ENCODE measurements at regions not wholly inside any gene's neighbourhood (a gene's known extent, or its start where the extent isn't known, plus 50 kb on each side); places are given as distances from the start of the nearest gene placed in this dataset.

DNA sequence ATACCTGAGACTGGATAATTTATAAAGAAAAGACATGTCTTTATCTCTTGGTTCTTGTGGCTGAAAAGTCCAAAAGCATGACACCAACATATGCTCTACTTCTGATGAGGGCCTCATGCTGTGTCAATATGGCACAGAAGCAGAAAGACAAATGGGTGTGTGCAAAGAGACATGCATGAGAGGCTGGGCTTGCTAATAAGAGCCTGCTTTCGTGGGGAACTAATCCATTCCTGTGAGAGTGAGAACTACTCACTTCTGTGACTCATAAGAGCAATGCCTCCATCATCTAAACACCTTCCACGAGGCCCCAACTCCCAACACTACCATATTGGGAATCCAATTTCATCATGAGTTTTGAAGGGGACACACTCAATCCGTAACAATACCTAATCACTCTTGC, 340.0 kb upstream of the DUSP10 start:
- Mint-ChIP-seq H3K4me1 (ENCODE audit: low read depth, unreplicated experiment) (no peaks in the 10 kb centered on the region), H3K27me3 (ENCODE audit: unreplicated experiment) (no peaks in the 10 kb centered on the region), H3K9me3 (ENCODE audit: low read depth, unreplicated experiment) (peaks cover 12% of the 10 kb centered on the region), H3K27ac (ENCODE audit: unreplicated experiment) (no peak overlapping the region), H3K36me3 (ENCODE audit: insufficient read depth, unreplicated experiment) (no peaks in the 10 kb centered on the region), H3K4me3 (ENCODE audit: low read depth, unreplicated experiment) (no peak overlapping the region)
- TF ChIP-seq, protein P1, sequence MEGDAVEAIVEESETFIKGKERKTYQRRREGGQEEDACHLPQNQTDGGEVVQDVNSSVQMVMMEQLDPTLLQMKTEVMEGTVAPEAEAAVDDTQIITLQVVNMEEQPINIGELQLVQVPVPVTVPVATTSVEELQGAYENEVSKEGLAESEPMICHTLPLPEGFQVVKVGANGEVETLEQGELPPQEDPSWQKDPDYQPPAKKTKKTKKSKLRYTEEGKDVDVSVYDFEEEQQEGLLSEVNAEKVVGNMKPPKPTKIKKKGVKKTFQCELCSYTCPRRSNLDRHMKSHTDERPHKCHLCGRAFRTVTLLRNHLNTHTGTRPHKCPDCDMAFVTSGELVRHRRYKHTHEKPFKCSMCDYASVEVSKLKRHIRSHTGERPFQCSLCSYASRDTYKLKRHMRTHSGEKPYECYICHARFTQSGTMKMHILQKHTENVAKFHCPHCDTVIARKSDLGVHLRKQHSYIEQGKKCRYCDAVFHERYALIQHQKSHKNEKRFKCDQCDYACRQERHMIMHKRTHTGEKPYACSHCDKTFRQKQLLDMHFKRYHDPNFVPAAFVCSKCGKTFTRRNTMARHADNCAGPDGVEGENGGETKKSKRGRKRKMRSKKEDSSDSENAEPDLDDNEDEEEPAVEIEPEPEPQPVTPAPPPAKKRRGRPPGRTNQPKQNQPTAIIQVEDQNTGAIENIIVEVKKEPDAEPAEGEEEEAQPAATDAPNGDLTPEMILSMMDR (IDR thresholded peaks at IDR 0.05; ENCODE audit: unreplicated experiment): no peak
- intact Hi-C loops (cut with micrococcal nuclease; ENCODE audit: unreplicated experiment): no loop called here
- no peak for DNase-seq
- CTCF ChIA-PET: no interaction called here
- BruUV-seq (replicated peaks): no TSS peak

DNA sequence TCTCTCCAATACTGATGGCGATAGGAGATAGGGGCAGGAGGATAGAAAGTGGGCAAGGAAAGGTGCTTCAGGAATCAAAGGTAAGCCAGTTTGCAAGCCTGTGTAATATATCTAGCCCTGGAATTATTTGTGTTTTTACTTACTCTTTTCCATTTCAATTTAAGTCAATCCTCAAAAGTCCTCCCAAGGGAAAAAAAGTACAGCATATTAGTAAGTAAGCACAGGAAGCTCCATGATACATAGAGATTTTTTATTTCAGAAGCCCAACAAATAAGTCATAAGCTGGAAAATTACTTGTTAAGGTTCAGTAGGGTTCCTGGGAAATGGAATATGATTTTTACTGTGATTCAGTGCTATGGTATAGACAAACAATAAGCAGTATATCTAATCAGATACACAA, 337.7 kb upstream of the DUSP10 start:
- H3K36me3 Mint-ChIP-seq (ENCODE audit: insufficient read depth, unreplicated experiment): no peaks in the 10 kb centered on the region
- CTCF ChIA-PET: no interaction called here

DNA sequence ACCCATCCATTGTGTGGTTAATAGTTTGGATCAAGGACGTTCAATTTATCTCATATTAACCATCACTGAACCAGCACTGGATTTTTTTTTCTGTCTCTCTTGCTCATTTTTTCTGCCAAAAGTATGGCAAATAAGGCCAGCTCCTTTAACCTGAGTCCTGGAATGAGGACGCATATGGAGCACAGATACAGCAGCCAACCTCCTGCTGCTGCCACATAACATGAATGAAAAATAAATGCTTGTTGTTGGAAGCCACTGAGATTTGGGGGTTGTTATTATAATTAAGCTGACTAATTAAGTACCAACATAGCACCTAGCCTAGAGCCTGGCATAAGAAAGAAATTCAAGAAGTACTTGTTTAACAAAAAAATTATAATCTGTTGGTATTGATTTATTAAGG, 335.3 kb upstream of the DUSP10 start:
- Mint-ChIP-seq H3K4me3 (ENCODE audit: low read depth, unreplicated experiment) (no peak overlapping the region), H3K27ac (ENCODE audit: unreplicated experiment) (no peak overlapping the region), H3K4me1 (ENCODE audit: low read depth, unreplicated experiment) (no peaks in the 10 kb centered on the region), H3K9me3 (ENCODE audit: low read depth, unreplicated experiment) (peaks cover under 1% of the 10 kb centered on the region), H3K27me3 (ENCODE audit: unreplicated experiment) (no peaks in the 10 kb centered on the region), H3K36me3 (ENCODE audit: insufficient read depth, unreplicated experiment) (no peaks in the 10 kb centered on the region)
- DNase-seq: no peak
- intact Hi-C loops (cut with micrococcal nuclease; ENCODE audit: unreplicated experiment): no loop called here
- TF ChIP-seq, protein P1 (IDR thresholded peaks at IDR 0.05; ENCODE audit: unreplicated experiment): no peak
- no TSS peak for BruUV-seq (replicated peaks)
- CTCF ChIA-PET: no interaction called here

More for the DNA sequence above, 337.7 kb upstream of the DUSP10 start:
- DNase-seq: no peak
- intact Hi-C loops (cut with micrococcal nuclease; ENCODE audit: unreplicated experiment): no loop called here
- no peak overlapping the region for H3K27ac Mint-ChIP-seq (ENCODE audit: unreplicated experiment)
- H3K4me3 Mint-ChIP-seq (ENCODE audit: low read depth, unreplicated experiment): no peak overlapping the region
- TF ChIP-seq, protein P1 (IDR thresholded peaks at IDR 0.05; ENCODE audit: unreplicated experiment): no peak
- H3K9me3 Mint-ChIP-seq (ENCODE audit: low read depth, unreplicated experiment): peaks cover 12% of the 10 kb centered on the region
- no TSS peak for BruUV-seq (replicated peaks)
- no peaks in the 10 kb centered on the region for H3K4me1 Mint-ChIP-seq (ENCODE audit: low read depth, unreplicated experiment)
- H3K27me3 Mint-ChIP-seq (ENCODE audit: unreplicated experiment): no peaks in the 10 kb centered on the region

DNA sequence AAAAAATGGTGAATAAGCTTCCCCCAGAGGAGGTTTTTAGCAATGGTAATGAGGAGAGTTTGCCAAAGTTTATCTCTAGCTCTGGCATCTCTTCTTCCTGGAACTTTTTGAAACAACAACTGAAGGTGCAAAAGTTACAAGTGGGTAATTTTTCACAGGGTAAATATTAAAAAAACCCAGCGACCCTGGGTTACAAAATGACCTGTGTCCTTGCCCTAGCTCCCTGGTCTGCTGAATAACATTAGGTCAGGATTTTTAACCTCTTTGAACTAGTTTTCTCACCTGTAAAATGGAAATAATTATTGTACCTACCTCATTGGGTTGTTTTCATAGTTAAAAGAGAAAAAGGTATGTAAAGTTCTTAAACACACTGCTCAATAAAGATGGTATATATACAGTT, 332.4 kb upstream of the DUSP10 start:
- H3K27me3 Mint-ChIP-seq (ENCODE audit: unreplicated experiment): no peaks in the 10 kb centered on the region
- intact Hi-C loops (cut with micrococcal nuclease; ENCODE audit: unreplicated experiment): no loop called here
- no peaks in the 10 kb centered on the region for H3K9me3 Mint-ChIP-seq (ENCODE audit: low read depth, unreplicated experiment)
- no TSS peak for BruUV-seq (replicated peaks)
- H3K36me3 Mint-ChIP-seq (ENCODE audit: insufficient read depth, unreplicated experiment): no peaks in the 10 kb centered on the region
- CTCF ChIA-PET: interaction anchor here (0.6 to 0.7 kb wide), 3 partner anchors 232 to 680 kb away, joined by 3 to 5 read pairs (median 3); no protein-coding TSS in a partner anchor
- no peak for DNase-seq
- H3K27ac Mint-ChIP-seq (ENCODE audit: unreplicated experiment): no peak overlapping the region
- H3K4me1 Mint-ChIP-seq (ENCODE audit: low read depth, unreplicated experiment): no peaks in the 10 kb centered on the region
- TF ChIP-seq, protein P1 (IDR thresholded peaks at IDR 0.05; ENCODE audit: unreplicated experiment): no peak
- H3K4me3 Mint-ChIP-seq (ENCODE audit: low read depth, unreplicated experiment): no peak overlapping the region

All from Calu3 (cell line).